NCI-H446 treated with DMSO at 0.1 percent for 48 hours (cell line): ENCODE measurements at regions not wholly inside any gene's neighbourhood (a gene's known extent, or its start where the extent isn't known, plus 50 kb on each side); places are given as distances from the start of the nearest gene placed in this dataset.

Experiments used
- DNase-seq: peaks from one replicate; lab custom pipeline; 2025; lab: John Stamatoyannopoulos, UW

GRCh38 chr9:551986-552929 lies 289.2 kb upstream of the DMRT1 start:
- no peak for DNase-seq

- DNase-seq, result no peak
These were observed 286.0 kb upstream of the DMRT1 start for GRCh38 chr9:555493-555892.

- DNase-seq, result no peak
These were observed 285.3 kb upstream of the DMRT1 start for GRCh38 chr9:556199-556598.

- DNase-seq, result no peak
These were observed 284.8 kb upstream of the DMRT1 start for GRCh38 chr9:556675-557074.

- no peak for DNase-seq
These were observed 283.8 kb upstream of the DMRT1 start for GRCh38 chr9:557601-558201.

- DNase-seq, result no peak
These were observed 280.1 kb upstream of the DMRT1 start for GRCh38 chr9:561427-561826.

GRCh38 chr9:563200-563599 lies 278.3 kb upstream of the DMRT1 start:
- DNase-seq, result no peak

- DNase-seq, result no peak
These were observed 276.0 kb upstream of the DMRT1 start for GRCh38 chr9:565528-565927.

GRCh38 chr9:567128-567746 lies 274.3 kb upstream of the DMRT1 start:
- no peak for DNase-seq

GRCh38 chr9:567747-568305 lies 273.7 kb upstream of the DMRT1 start:
- no peak for DNase-seq

GRCh38 chr9:569296-569695 lies 272.2 kb upstream of the DMRT1 start:
- DNase-seq, result no peak

GRCh38 chr9:570187-570586 lies 271.3 kb upstream of the DMRT1 start:
- no peak for DNase-seq

- no peak for DNase-seq
These were observed 270.4 kb upstream of the DMRT1 start for GRCh38 chr9:571066-571465.

GRCh38 chr9:571741-572140 lies 269.8 kb upstream of the DMRT1 start:
- no peak for DNase-seq

- DNase-seq, result no peak
These were observed 267.6 kb upstream of the DMRT1 start for GRCh38 chr9:573691-574410.

GRCh38 chr9:575139-575538 lies 266.4 kb upstream of the DMRT1 start:
- no peak for DNase-seq

- no peak for DNase-seq
These were observed 260.7 kb upstream of the DMRT1 start for GRCh38 chr9:580652-581342.

GRCh38 chr9:581673-582497 lies 259.6 kb upstream of the DMRT1 start:
- DNase-seq, result no peak

GRCh38 chr9:582775-583174 lies 258.7 kb upstream of the DMRT1 start:
- no peak for DNase-seq

- DNase-seq, result no peak
These were observed 254.0 kb upstream of the DMRT1 start for GRCh38 chr9:587527-587926.

GRCh38 chr9:588981-589380 lies 252.5 kb upstream of the DMRT1 start:
- no peak for DNase-seq
